ENCODE measurements at regions not wholly inside any gene's neighbourhood (a gene's known extent, or its start where the extent isn't known, plus 50 kb on each side); places are given as distances from the start of the nearest gene placed in this dataset.
A peak's percentile ranks its signal among the peaks of the same experiment; 100 is the strongest.

- ChIA-PET CTCF (no interaction called here), POLR2A (no interaction called here), RAD21 (ENCODE audit: low non-redundant PET in 1 of 2, low total read pairs in 2 of 2, uncharacterized antibody in 2 of 2, unreplicated experiment in 2 of 2) (no interaction called here)
- Histone ChIP-seq H3K9me2 (ENCODE audit: insufficient read depth) (no peaks in the 10 kb centered on the region), H3K36me3 (ENCODE audit: control insufficient read depth in 1 of 2, insufficient read depth in 2 of 2, low read length in 2 of 2) (no peaks in the 10 kb centered on the region), H3K9me3 (ENCODE audit: control insufficient read depth in 1 of 2, insufficient read depth in 1 of 2, low read depth in 1 of 2, low read length in 2 of 2) (no peaks in the 10 kb centered on the region), H3K27ac (ENCODE audit: low read depth, low read length) (no peak overlapping the region), H3K9ac (ENCODE audit: low read length) (no peak overlapping the region), H2AFZ (ENCODE audit: low read depth, low read length, poor library complexity, severe bottlenecking) (no peak overlapping the region), H3K4me3 (replicated peaks in 1 of 2; ENCODE audit: low read depth in 1 of 2, low read length in 2 of 2) (no peak overlapping the region), H4K20me1 (ENCODE audit: insufficient read depth) (no peaks in the 10 kb centered on the region), H3K79me2 (ENCODE audit: insufficient read depth, low read length) (no peaks in the 10 kb centered on the region), H3K4me1 (ENCODE audit: control insufficient read depth in 1 of 2, insufficient read depth in 2 of 2, low read length in 2 of 2) (no peaks in the 10 kb centered on the region), H3K27me3 (ENCODE audit: insufficient read depth, low read length) (no peaks in the 10 kb centered on the region), H3K4me2 (ENCODE audit: low read length) (peak overlapping the region; percentile 26; the same call in 1 of the 2 replicates)
- no peak for ATAC-seq
- no peak for DNase-seq (ENCODE audit: low read depth, low spot score)
- no peak for TF ChIP-seq FOSL1 (IDR thresholded peaks at IDR 0.05; ENCODE audit: low read depth)
- no peak for TF ChIP-seq CEBPB (IDR thresholded peaks at IDR 0.05; ENCODE audit: low read depth)
- TF ChIP-seq TCF7L2 (IDR thresholded peaks at IDR 0.05; ENCODE audit: borderline replicate concordance, extremely low read depth, insufficient read depth, insufficient read length), result no peak
- no peak for TF ChIP-seq CTCF (IDR thresholded peaks at IDR 0.05 in 2 of 3, conservative IDR thresholded peaks at IDR 0.05 in 1 of 3; ENCODE audit: borderline replicate concordance in 1 of 3, insufficient read depth in 1 of 3, low read depth in 2 of 3, low read length in 2 of 3)
- TF ChIP-seq POLR2A (IDR thresholded peaks at IDR 0.05; ENCODE audit: borderline replicate concordance, extremely low read depth, insufficient read depth, insufficient read length), result no peak
- no peak for TF ChIP-seq CBX3 (IDR thresholded peaks at IDR 0.05; ENCODE audit: low read depth)
- TF ChIP-seq REST (IDR thresholded peaks at IDR 0.05; ENCODE audit: low read depth), result no peak
- no peak for TF ChIP-seq SRF (IDR thresholded peaks at IDR 0.05; ENCODE audit: low read depth)
- TF ChIP-seq EZH2 (IDR thresholded peaks at IDR 0.05), result no peak
- no peak for TF ChIP-seq ZNF274 (IDR thresholded peaks at IDR 0.05; ENCODE audit: low read depth, low read length)
- TF ChIP-seq SIN3A (IDR thresholded peaks at IDR 0.05; ENCODE audit: low read depth), result no peak
- no peak for TF ChIP-seq POLR2AphosphoS5 (IDR thresholded peaks at IDR 0.05; ENCODE audit: low read depth, low read length)
- TF ChIP-seq JUND (IDR thresholded peaks at IDR 0.05), result no peak
- no peak for TF ChIP-seq RAD21 (IDR thresholded peaks at IDR 0.05; ENCODE audit: low read depth)
- no peak for TF ChIP-seq ZFX (IDR thresholded peaks at IDR 0.05)
- no peak for TF ChIP-seq SP1 (IDR thresholded peaks at IDR 0.05; ENCODE audit: low read depth)
- TF ChIP-seq ATF3 (IDR thresholded peaks at IDR 0.05), result no peak
- no peak for TF ChIP-seq EZH2phosphoT487 (IDR thresholded peaks at IDR 0.05; ENCODE audit: borderline replicate concordance)
- TF ChIP-seq YY1 (IDR thresholded peaks at IDR 0.05; ENCODE audit: extremely low read depth, insufficient replicate concordance, low read depth, low read length), result no peak
- intact Hi-C loops (cut with micrococcal nuclease), result no loop called here
- BruUV-seq (replicated peaks), result no TSS peak
Measured at GRCh38 chr3:165683947-165684346, 153.3 kb downstream of the BCHE start.
